Stomach (tissue), 8 donors: ENCODE measurements at regions not wholly inside any gene's neighbourhood (a gene's known extent, or its start where the extent isn't known, plus 50 kb on each side); places are given as distances from the start of the nearest gene placed in this dataset.

Experiments
- DNase-seq, 2 donors: peaks; one replicate each; pipeline versions ENCODE4 v3.0.0 to v3.0.0-alpha.2; 2013 to 2019
- H3K27ac ChIP-seq, 5 donors: fragments of 200-600 bp in 4 of 5; sonication (generic) in 4 of 5; one replicate each; pipeline ENCODE4 v1.5.1; 2013 to 2019; ENCODE audit warnings: mild to moderate bottlenecking in 1 of 5, moderate library complexity in 1 of 5
- H3K27me3 ChIP-seq, 3 donors: fragments of 200-600 bp; sonication (generic); one replicate each; pipeline ENCODE4 v1.5.1; 2017 to 2019; ENCODE audit warnings: mixed run types in 1 of 3
- H3K36me3 ChIP-seq, 4 donors: fragments of 200-600 bp; sonication (generic); 1 replicate in 3 of 4; 2 replicates in 1 of 4; pipeline ENCODE4 v1.5.1; 2016 to 2019
- H3K4me1 ChIP-seq, 4 donors: fragments of 200-600 bp; sonication (generic); one replicate each; pipeline ENCODE4 v1.5.1; 2016 to 2019
- H3K4me3 ChIP-seq, 4 donors: fragments of 200-600 bp; sonication (generic) in 3 of 4; one replicate each; pipeline ENCODE4 v1.5.1; 2016 to 2019; ENCODE audit warnings: mild to moderate bottlenecking in 1 of 4
- H3K9me3 ChIP-seq, 4 donors: fragments of 200-600 bp; sonication (generic); one replicate each; pipeline ENCODE4 v1.5.1; 2016 to 2019
- EP300 ChIP-seq: sonication (generic); formaldehyde crosslinking; IDR thresholded peaks from one replicate; pipeline ENCODE4 v1.6.1; 2017; ENCODE audit warnings: antibody characterized with exemption
- POLR2A ChIP-seq, 4 donors: fragments of 450-650 bp; IDR thresholded peaks; one replicate each; pipeline ENCODE4 v1.6.1; 2016; ENCODE audit warnings: antibody characterized with exemption in 4 of 4, control low read depth in 2 of 4, mild to moderate bottlenecking in 1 of 4, moderate library complexity in 1 of 4
- POLR2AphosphoS5 ChIP-seq, 3 donors: sonication (generic); formaldehyde crosslinking; IDR thresholded peaks; one replicate each; pipeline ENCODE4 v1.6.1; 2016; ENCODE audit warnings: antibody characterized with exemption in 3 of 3
- WGBS, 5 donors: extraction: QIAGEN DNeasy Blood & Tissue Kit in 3 of 5; methylation state at CpG; one replicate each; pipeline versions ENCODE4 v1.1.5 to v1.1.7; 2013 to 2018; 5-methylcytosine and 5-hydroxymethylcytosine counted together
- intact Hi-C: fragments of 100-400 bp; cut with DNase I; formaldehyde crosslinking; loops from one replicate; pipeline ENCODE4 v1.15.1; 2023; ENCODE audit warnings: low total_unique reads
- TF ChIP-seq, protein P1 (sequence below), 7 experiments: fragments of 450-650 bp in 4 of 7; fragments of 200-600 bp in 3 of 7; sonication (generic) in 3 of 7; IDR thresholded peaks; one replicate each; pipeline ENCODE4 v1.5.1; 2016 to 2019; ENCODE audit warnings: antibody characterized with exemption in 7 of 7, control low read depth in 2 of 7, mild to moderate bottlenecking in 1 of 7
- donor health status: healthy with polysubstance abuse.
- donor health status: Bipolar disorder and iron deficiency.
- donor health status: healthy.

DNA sequence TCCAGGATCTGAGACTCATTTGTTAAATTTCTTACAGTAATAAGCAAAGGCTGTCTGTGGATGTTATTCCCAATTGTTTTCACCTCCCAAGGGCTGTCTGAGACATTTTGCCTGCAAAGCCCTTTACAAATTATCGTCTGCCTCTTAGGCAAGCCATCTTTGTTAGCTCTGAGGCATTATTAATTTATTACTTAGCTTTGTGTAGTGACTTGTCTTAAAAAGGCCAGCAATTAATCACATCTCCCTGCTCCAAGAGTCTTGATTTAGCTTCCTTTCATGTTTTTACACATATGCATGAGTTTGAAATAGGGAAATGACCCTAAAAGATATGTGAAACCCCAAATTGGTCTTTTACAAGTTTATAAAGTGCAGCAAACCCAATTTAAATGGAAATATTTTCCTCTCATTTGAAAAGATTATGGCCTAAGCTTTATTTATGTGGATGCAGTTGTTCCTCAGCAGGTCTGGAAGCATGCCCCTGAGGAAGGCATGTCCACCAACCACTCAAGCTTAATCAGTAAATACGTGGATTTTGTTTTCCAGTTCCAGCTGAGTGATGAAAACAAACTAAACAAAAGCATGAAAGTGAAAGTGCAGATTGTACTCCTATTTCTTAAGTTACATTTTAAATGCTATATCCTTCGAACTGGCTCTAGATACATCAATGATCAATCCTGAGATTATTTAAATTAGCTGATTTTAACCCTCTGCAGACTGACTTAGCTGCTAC, 173.6 kb upstream of the LNX1 start:
- peaks cover 0 to 16% (median 7%) of the 10 kb centered on the region in 4 donors for H3K4me1 ChIP-seq
- H3K27me3 ChIP-seq = no peaks in the 10 kb centered on the region
- no peaks in the 10 kb centered on the region for H3K36me3 ChIP-seq
- TF ChIP-seq POLR2A (IDR thresholded peaks at IDR 0.05) = no peak
- no peak for TF ChIP-seq EP300
- no peak for TF ChIP-seq POLR2AphosphoS5 (IDR thresholded peaks at IDR 0.05)
- TF ChIP-seq, protein P1, sequence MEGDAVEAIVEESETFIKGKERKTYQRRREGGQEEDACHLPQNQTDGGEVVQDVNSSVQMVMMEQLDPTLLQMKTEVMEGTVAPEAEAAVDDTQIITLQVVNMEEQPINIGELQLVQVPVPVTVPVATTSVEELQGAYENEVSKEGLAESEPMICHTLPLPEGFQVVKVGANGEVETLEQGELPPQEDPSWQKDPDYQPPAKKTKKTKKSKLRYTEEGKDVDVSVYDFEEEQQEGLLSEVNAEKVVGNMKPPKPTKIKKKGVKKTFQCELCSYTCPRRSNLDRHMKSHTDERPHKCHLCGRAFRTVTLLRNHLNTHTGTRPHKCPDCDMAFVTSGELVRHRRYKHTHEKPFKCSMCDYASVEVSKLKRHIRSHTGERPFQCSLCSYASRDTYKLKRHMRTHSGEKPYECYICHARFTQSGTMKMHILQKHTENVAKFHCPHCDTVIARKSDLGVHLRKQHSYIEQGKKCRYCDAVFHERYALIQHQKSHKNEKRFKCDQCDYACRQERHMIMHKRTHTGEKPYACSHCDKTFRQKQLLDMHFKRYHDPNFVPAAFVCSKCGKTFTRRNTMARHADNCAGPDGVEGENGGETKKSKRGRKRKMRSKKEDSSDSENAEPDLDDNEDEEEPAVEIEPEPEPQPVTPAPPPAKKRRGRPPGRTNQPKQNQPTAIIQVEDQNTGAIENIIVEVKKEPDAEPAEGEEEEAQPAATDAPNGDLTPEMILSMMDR (IDR thresholded peaks at IDR 0.05) = no peak
- peak overlapping the region in 2 of 5 donors; percentile 47 to 52 for H3K27ac ChIP-seq
- intact Hi-C loops = no loop called here
- WGBS, 5 donors = 23 to 43% (median 33%) methylated on average over 3 of the region's 3 CpGs
- DNase-seq = no peak
- no peak overlapping the region for H3K4me3 ChIP-seq
- no peaks in the 10 kb centered on the region for H3K9me3 ChIP-seq

DNA sequence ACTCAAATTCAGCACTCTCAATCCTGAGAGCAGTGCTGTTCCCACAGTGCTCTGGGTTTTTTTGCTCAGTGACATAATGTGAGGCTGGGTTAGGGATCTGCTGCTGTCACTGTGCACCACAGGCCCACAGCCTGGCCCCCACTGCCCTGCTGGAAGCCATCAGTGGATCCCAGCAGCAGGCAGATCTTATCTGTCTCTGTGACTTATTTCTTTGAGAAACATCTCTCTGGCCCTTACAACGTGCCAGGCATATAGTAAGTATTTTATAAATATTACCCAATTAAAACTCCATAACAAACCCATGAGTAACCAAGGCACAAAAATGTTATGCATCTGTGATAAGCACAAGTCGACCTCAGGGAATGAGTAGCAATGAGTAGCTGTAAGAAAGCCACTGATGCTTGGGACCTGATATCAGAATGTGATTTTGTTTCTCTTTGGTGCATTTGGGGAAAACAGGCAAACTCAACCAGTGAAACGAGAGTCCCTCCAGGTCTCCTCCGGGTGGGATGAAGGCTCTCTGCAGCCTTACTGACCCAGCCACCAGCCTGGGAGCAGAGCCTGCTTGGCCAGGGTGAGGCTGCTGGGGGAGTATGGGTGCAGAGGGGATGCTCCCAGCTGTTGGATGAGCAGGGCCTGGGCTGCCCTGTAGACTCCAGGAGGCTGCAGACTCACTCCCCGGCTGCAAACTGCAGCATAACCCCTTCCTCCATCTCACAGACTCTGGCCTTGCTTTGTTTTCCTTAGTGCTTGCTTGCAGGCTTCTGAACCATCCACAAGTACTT, 172.7 kb upstream of the LNX1 start:
- H3K27me3 ChIP-seq = no peaks in the 10 kb centered on the region
- no peak overlapping the region for H3K4me3 ChIP-seq
- DNase-seq = no peak
- H3K4me1 ChIP-seq = peaks cover 0 to 16% (median 7%) of the 10 kb centered on the region in 4 donors
- H3K27ac ChIP-seq = peak overlapping the region in 3 of 5 donors; percentile 4 to 52 (median 47)
- H3K9me3 ChIP-seq = no peaks in the 10 kb centered on the region
- H3K36me3 ChIP-seq = no peaks in the 10 kb centered on the region
- 39 to 62% (median 61%) methylated on average over 3 to 5 of the region's 5 CpGs for WGBS, 5 donors
- intact Hi-C loops = no loop called here
- no peak for TF ChIP-seq POLR2AphosphoS5 (IDR thresholded peaks at IDR 0.05)
- TF ChIP-seq, protein P1 (IDR thresholded peaks at IDR 0.05) = no peak
- TF ChIP-seq POLR2A (IDR thresholded peaks at IDR 0.05) = no peak
- TF ChIP-seq EP300 = no peak

DNA sequence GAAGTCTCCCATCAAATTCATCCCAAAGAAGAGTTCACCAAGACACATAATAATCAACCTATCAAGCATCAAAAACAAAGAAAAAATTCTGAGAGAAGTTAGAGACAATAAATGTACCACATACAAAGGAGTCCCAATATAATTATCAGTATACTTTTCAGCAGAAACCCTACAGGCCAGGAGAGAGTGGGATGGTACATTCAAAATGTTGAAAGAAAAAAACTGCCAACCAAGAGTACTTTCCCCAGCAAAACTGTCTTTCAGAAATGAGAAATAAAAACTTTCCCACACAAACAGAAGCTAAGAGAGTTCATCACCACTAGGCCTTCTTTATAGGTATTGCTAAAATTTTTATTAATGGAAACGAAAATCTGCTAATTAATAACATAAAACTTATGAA, 164.4 kb upstream of the LNX1 start:
- WGBS, 5 donors = 42 to 88% (median 46%) methylated on average over 1 of the region's 1 CpG
- intact Hi-C loops = no loop called here
- peaks cover 0 to 9% (median 4%) of the 10 kb centered on the region in 4 donors for H3K9me3 ChIP-seq
- no peak for DNase-seq
- H3K4me3 ChIP-seq = no peak overlapping the region
- H3K27me3 ChIP-seq = no peaks in the 10 kb centered on the region
- no peaks in the 10 kb centered on the region for H3K4me1 ChIP-seq
- TF ChIP-seq POLR2AphosphoS5 (IDR thresholded peaks at IDR 0.05) (no peak), POLR2A (IDR thresholded peaks at IDR 0.05) (no peak), EP300 (no peak)
- TF ChIP-seq, protein P1 (IDR thresholded peaks at IDR 0.05) = no peak
- H3K36me3 ChIP-seq = no peaks in the 10 kb centered on the region
- H3K27ac ChIP-seq = no peak overlapping the region

DNA sequence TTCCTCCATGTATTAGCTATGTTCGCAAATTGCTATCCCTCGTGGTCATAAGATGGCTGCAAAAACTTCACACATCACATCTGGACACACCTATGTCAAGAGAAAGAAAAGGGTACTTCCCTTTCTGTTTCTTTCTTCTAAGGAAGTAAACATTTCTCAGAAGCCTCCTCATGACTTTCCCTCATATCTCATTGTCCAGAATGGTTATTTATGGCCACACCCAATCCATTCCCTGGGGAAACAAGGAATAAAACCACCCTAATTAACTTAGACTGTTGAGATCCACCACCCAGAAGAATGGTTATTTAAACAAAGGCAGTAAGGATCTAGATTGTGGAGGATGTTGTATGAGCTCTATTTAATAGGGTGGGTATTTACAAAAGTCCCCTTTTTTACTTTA, 160.8 kb upstream of the LNX1 start:
- no peak for DNase-seq
- no peaks in the 10 kb centered on the region for H3K4me1 ChIP-seq
- intact Hi-C loops = no loop called here
- no peak for TF ChIP-seq POLR2A (IDR thresholded peaks at IDR 0.05)
- no peak for TF ChIP-seq POLR2AphosphoS5 (IDR thresholded peaks at IDR 0.05)
- TF ChIP-seq, protein P1 (IDR thresholded peaks at IDR 0.05) = no peak
- no peak for TF ChIP-seq EP300
- no peaks in the 10 kb centered on the region for H3K36me3 ChIP-seq
- peaks cover 0 to 9% (median 4%) of the 10 kb centered on the region in 4 donors for H3K9me3 ChIP-seq
- no peak overlapping the region for H3K27ac ChIP-seq
- WGBS, 5 donors = 20 to 81% (median 31%) methylated on average over 2 of the region's 2 CpGs
- H3K27me3 ChIP-seq = no peaks in the 10 kb centered on the region
- H3K4me3 ChIP-seq = no peak overlapping the region
